Esophagus squamous epithelium (tissue), 5 donors: ENCODE measurements at regions not wholly inside any gene's neighbourhood (a gene's known extent, or its start where the extent isn't known, plus 50 kb on each side); places are given as distances from the start of the nearest gene placed in this dataset.

Experiments used
- DNase-seq: peaks from one replicate; lab custom pipeline; 2025; lab: John Stamatoyannopoulos, UW
- H3K27ac ChIP-seq, 4 donors: fragments of 200-600 bp; sonication (generic); one replicate each; pipeline ENCODE4 v1.5.1; 2016 to 2019; ENCODE audit warnings: mild to moderate bottlenecking in 1 of 4
- H3K27me3 ChIP-seq, 4 donors: fragments of 200-600 bp; sonication (generic); 1 replicate in 3 of 4; 2 replicates in 1 of 4; pipeline versions ENCODE4 v1.5.1 to v1.6.0; 2017 to 2021; ENCODE audit warnings: antibody characterized with exemption in 1 of 4
- H3K36me3 ChIP-seq, 3 donors: fragments of 200-600 bp; sonication (generic); one replicate each; pipeline ENCODE4 v1.5.1; 2016 to 2019
- H3K4me1 ChIP-seq, 3 donors: fragments of 200-600 bp; sonication (generic); one replicate each; pipeline ENCODE4 v1.5.1; 2017 to 2019
- H3K4me3 ChIP-seq, 4 donors: fragments of 200-600 bp; sonication (generic); 1 replicate in 3 of 4; 2 replicates in 1 of 4; pipeline ENCODE4 v1.5.1; 2016 to 2019; ENCODE audit warnings: mild to moderate bottlenecking in 2 of 4, moderate library complexity in 1 of 4
- H3K9me3 ChIP-seq, 3 donors: fragments of 200-600 bp; sonication (generic); one replicate each; pipeline ENCODE4 v1.5.1; 2016 to 2019
- POLR2A ChIP-seq, 4 donors: fragments of 450-650 bp; IDR thresholded peaks; one replicate each; pipeline ENCODE4 v1.6.1; 2017; ENCODE audit warnings: antibody characterized with exemption in 4 of 4, mild to moderate bottlenecking in 4 of 4, moderate library complexity in 3 of 4
- WGBS, 2 donors: methylation state at CpG; one replicate each; pipeline ENCODE4 v1.1.5; 2018; 5-methylcytosine and 5-hydroxymethylcytosine counted together
- intact Hi-C: fragments of 100-400 bp; cut with DNase I; formaldehyde crosslinking; loops from one replicate; pipeline ENCODE4 v1.15.0; 2022
- TF ChIP-seq, protein P1 (sequence below), 6 experiments: fragments of 450-650 bp in 4 of 6; fragments of 200-600 bp in 2 of 6; sonication (generic) in 2 of 6; IDR thresholded peaks; one replicate each; pipeline ENCODE4 v1.5.1; 2016 to 2019; ENCODE audit warnings: antibody characterized with exemption in 6 of 6, mild to moderate bottlenecking in 4 of 6, moderate library complexity in 4 of 6
- donor health status: DM: yes; HTN: yes; CAD: no.

DNA sequence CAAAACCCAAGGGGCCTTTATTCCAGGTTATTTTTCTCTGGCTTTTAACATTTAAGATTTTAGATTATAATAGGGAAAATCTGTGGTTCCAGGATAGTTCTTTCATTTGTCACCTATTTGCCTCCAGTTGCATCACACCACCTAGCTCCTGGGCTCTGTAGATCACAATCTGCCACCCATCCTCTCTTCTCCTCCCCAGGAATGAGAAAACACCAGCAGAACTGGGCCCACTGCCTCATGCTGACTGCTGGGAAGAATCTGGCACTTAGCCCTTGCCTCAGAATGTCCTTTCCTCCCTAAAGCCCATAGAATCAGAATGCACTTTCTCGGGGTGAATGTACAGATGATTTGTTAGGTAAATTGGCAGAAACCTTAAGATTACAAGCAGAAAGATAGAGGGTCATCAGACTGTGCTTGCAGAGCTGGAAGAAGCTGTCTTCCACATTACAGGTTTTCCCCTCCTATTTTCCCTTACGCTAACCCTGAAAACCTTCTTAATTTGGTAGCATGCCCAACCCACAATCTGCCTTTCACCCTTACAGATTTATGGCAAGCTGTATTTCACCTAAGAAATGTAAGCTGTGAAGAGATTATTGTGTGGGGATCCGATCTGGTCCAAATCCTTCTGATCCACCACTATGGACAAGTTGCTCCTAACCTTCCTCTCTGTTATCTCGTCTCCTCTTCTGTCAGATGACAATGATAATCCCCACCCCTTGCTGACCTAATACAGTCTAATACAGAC is 72.6 kb downstream of the LRRC30 start:
- Histone ChIP-seq H3K27me3 (no peaks in the 10 kb centered on the region), H3K4me3 (no peak overlapping the region), H3K27ac (no peak overlapping the region), H3K4me1 (no peaks in the 10 kb centered on the region), H3K36me3 (no peaks in the 10 kb centered on the region), H3K9me3 (peaks cover 0 to 4% (median 0%) of the 10 kb centered on the region in 3 donors)
- TF ChIP-seq POLR2A (IDR thresholded peaks at IDR 0.05), result no peak
- TF ChIP-seq, protein P1, sequence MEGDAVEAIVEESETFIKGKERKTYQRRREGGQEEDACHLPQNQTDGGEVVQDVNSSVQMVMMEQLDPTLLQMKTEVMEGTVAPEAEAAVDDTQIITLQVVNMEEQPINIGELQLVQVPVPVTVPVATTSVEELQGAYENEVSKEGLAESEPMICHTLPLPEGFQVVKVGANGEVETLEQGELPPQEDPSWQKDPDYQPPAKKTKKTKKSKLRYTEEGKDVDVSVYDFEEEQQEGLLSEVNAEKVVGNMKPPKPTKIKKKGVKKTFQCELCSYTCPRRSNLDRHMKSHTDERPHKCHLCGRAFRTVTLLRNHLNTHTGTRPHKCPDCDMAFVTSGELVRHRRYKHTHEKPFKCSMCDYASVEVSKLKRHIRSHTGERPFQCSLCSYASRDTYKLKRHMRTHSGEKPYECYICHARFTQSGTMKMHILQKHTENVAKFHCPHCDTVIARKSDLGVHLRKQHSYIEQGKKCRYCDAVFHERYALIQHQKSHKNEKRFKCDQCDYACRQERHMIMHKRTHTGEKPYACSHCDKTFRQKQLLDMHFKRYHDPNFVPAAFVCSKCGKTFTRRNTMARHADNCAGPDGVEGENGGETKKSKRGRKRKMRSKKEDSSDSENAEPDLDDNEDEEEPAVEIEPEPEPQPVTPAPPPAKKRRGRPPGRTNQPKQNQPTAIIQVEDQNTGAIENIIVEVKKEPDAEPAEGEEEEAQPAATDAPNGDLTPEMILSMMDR (IDR thresholded peaks at IDR 0.05), result no peak
- intact Hi-C loops, result no loop called here
- WGBS, 2 donors, result 52 to 57% methylated on average over 4 of the region's 4 CpGs
- DNase-seq, result no peak

DNA sequence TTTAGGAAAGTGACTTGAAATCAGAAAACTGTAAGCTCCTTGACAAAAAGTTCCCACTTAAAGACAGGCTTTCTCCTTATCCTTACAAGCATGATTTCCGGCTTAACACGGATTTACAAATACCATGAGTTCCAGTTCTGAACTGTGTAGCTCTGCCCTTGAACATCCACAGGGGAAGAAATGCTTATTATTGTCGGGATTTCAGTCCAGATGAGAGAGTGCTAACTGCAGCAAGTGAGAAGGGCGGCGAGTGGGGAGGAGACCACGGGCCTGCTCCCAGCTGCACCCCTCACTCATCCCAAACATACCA is 73.1 kb downstream of the LRRC30 start:
- Histone ChIP-seq H3K27ac (no peak overlapping the region), H3K9me3 (peaks cover 0 to 4% (median 0%) of the 10 kb centered on the region in 3 donors), H3K36me3 (no peaks in the 10 kb centered on the region), H3K27me3 (no peaks in the 10 kb centered on the region), H3K4me3 (no peak overlapping the region), H3K4me1 (no peaks in the 10 kb centered on the region)
- TF ChIP-seq, protein P1 (IDR thresholded peaks at IDR 0.05), result no peak
- no peak for TF ChIP-seq POLR2A (IDR thresholded peaks at IDR 0.05)
- no peak for DNase-seq
- intact Hi-C loops, result no loop called here
- 60 to 70% methylated on average over 5 to 6 of the region's 6 CpGs for WGBS, 2 donors

DNA sequence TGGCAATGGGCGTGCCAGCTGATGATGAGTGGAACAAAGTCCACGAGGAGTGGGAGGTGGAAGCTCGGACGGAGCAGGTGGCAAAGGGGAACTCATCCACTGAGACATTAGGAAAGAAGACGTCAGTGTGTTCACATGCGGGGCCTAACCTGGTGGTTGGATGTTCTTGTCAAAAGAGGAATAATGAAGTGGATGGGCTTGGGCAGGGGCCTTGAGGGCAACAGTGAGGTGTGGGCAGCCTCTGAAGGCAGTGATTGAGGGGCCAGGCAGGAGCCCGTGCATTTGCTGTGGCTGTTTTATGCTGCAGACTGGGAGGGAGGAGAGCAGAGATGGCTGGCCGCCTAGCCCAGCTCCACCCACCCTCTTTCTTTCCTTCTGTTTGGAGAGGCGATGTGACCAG is 74.5 kb downstream of the LRRC30 start:
- DNase-seq, result no peak
- intact Hi-C loops, result no loop called here
- no peak for TF ChIP-seq POLR2A (IDR thresholded peaks at IDR 0.05)
- TF ChIP-seq, protein P1 (IDR thresholded peaks at IDR 0.05), result no peak
- H3K27ac ChIP-seq, result no peak overlapping the region
- H3K4me3 ChIP-seq, result no peak overlapping the region
- 83 to 84% methylated on average over 9 of the region's 9 CpGs for WGBS, 2 donors
- no peaks in the 10 kb centered on the region for H3K9me3 ChIP-seq
- no peaks in the 10 kb centered on the region for H3K36me3 ChIP-seq
- H3K27me3 ChIP-seq, result no peaks in the 10 kb centered on the region
- H3K4me1 ChIP-seq, result no peaks in the 10 kb centered on the region

DNA sequence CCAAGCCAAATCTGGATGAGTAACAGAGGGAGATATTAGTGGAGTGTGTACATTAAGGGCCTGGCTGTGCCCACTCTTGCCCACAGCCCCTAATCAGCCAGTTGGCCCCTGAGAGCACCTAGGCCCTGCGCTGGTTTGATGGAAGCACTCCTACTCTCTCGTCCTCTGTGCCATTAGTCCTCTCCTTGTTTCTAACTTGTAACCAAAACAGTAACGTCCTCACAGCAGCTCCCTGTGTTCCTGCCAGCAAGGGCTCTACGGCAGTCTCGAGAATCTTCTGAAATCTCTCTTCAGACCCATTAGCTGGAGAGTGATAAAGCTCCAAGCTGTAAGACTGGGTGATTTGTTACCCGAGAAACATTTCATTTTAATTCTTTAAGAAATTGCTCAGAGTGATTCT is 76.1 kb downstream of the LRRC30 start:
- TF ChIP-seq, protein P1 (IDR thresholded peaks at IDR 0.05), result no peak
- no peak for TF ChIP-seq POLR2A (IDR thresholded peaks at IDR 0.05)
- H3K27ac ChIP-seq, result peak overlapping the region in 3 of 4 donors; percentile 14 to 55 (median 19)
- no peak overlapping the region for H3K4me3 ChIP-seq
- no peaks in the 10 kb centered on the region for H3K9me3 ChIP-seq
- H3K4me1 ChIP-seq, result no peaks in the 10 kb centered on the region
- no peak for DNase-seq
- intact Hi-C loops, result no loop called here
- no peaks in the 10 kb centered on the region for H3K27me3 ChIP-seq
- H3K36me3 ChIP-seq, result no peaks in the 10 kb centered on the region
- 71 to 74% methylated on average over 6 of the region's 6 CpGs for WGBS, 2 donors

DNA sequence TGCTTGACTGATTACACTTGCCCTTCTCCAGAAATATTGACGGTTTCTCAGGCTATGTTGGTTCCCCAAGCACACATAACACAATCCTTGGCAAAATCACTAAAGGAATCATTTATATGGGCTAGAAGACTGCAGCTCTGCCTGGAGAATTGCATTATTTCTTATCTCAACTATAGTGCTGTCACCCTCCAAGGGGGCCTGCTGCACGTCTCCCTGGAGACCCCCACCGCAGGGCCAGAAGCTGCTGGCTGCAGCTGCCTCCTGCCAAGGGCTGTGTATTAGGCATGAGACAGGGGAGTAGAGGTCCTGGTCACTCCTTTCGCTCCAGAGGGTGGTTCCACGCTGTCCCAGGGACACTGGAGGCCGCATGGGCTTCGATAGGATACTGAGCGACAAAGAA is 76.6 kb downstream of the LRRC30 start:
- Histone ChIP-seq H3K4me1 (no peaks in the 10 kb centered on the region), H3K4me3 (no peak overlapping the region), H3K27me3 (no peaks in the 10 kb centered on the region), H3K9me3 (peaks cover 0 to 4% (median 0%) of the 10 kb centered on the region in 3 donors), H3K27ac (peak overlapping the region in 2 of 4 donors; percentile 19 to 55), H3K36me3 (no peaks in the 10 kb centered on the region)
- WGBS, 2 donors, result 83 to 85% methylated on average over 6 to 8 of the region's 8 CpGs
- TF ChIP-seq POLR2A (IDR thresholded peaks at IDR 0.05), result no peak
- TF ChIP-seq, protein P1 (IDR thresholded peaks at IDR 0.05), result no peak
- intact Hi-C loops, result no loop called here
- DNase-seq, result no peak
